Smooth muscle cell (in vitro differentiated cells): ENCODE measurements at regions not wholly inside any gene's neighbourhood (a gene's known extent, or its start where the extent isn't known, plus 50 kb on each side); places are given as distances from the start of the nearest gene placed in this dataset.

ENCODE experiments used
- DNase-seq: peaks from one replicate; lab custom pipeline; 2025; ENCODE audit not compliant: unreplicated experiment; lab: John Stamatoyannopoulos, UW
- H2AFZ ChIP-seq: fragments of 200-600 bp; sonication (generic); 2 replicates; pipeline ENCODE4 v1.6.0; 2016; ENCODE audit warnings: antibody characterized with exemption, low read depth, mild to moderate bottlenecking
- H3F3A ChIP-seq: fragments of 200-600 bp; sonication (generic); 2 replicates; pipeline ENCODE4 v1.6.0; 2017; ENCODE audit warnings: antibody characterized with exemption, low read depth
- H3K27ac ChIP-seq: fragments of 200-600 bp; sonication (generic); 2 replicates; pipeline ENCODE4 v1.5.1; 2016; ENCODE audit warnings: low read depth, mild to moderate bottlenecking
- H3K27me3 ChIP-seq: fragments of 200-600 bp; sonication (generic); 2 replicates; pipeline ENCODE4 v1.6.1; 2016; ENCODE audit warnings: low read depth, mild to moderate bottlenecking
- H3K36me3 ChIP-seq: fragments of 200-600 bp; sonication (generic); 2 replicates; pipeline ENCODE4 v1.5.1; 2016; ENCODE audit warnings: low read depth
- H3K4me1 ChIP-seq: fragments of 200-600 bp; sonication (generic); 2 replicates; pipeline ENCODE4 v1.5.1; 2016; ENCODE audit warnings: low read depth
- H3K4me2 ChIP-seq: fragments of 200-600 bp; sonication (generic); 2 replicates; pipeline ENCODE4 v1.6.0; 2016; ENCODE audit warnings: mild to moderate bottlenecking
- H3K4me3 ChIP-seq: fragments of 200-600 bp; sonication (generic); 2 replicates; pipeline ENCODE4 v1.5.1; 2016; ENCODE audit warnings: mild to moderate bottlenecking
- H3K79me2 ChIP-seq: fragments of 200-600 bp; sonication (generic); 2 replicates; pipeline ENCODE4 v1.6.0; 2016; ENCODE audit warnings: low read depth, mild to moderate bottlenecking
- H3K9ac ChIP-seq: fragments of 200-600 bp; sonication (generic); 2 replicates; pipeline ENCODE4 v1.6.0; 2016; ENCODE audit warnings: low read depth
- H3K9me3 ChIP-seq: fragments of 200-600 bp; sonication (generic); replicated peaks from 2 replicates; pipeline ENCODE4 v1.5.1; 2016; ENCODE audit warnings: low read depth
- H4K20me1 ChIP-seq: fragments of 200-600 bp; sonication (generic); 2 replicates; pipeline ENCODE4 v1.6.0; 2016; ENCODE audit warnings: low read depth
- WGBS: methylation state at CpG from one replicate; pipeline ENCODE4 v1.1.7; 2016; ENCODE audit warnings: low lambda C conversion rate; 5-methylcytosine and 5-hydroxymethylcytosine counted together
- TF ChIP-seq, protein P1 (sequence below): fragments of 200-600 bp; sonication (generic); IDR thresholded peaks from 2 replicates; pipeline ENCODE4 v1.5.1; 2017; ENCODE audit warnings: borderline replicate concordance, mild to moderate bottlenecking, antibody characterized with exemption; ENCODE audit not compliant: insufficient read depth, poor library complexity, severe bottlenecking

DNA sequence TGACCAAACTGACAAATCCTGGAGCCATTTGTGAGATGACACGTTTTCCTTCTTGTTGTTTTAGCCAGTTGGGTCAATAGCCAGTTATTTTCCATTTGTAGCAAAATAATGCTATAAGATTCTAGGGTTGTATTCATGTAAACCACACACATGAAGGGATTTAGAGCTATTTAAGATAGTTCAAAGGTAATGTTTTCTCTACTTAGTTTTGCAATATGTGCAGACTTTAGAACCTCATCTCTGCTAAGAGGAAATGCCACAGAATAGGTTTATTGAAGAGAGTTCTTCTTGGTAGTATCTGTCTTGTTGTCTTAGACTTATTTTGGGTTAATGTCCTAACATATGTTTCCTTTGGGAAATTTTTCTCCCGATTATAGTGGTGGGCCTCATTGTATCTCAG is 213.5 kb upstream of the RIMS1 start:
- Histone ChIP-seq H3K9ac (no peak overlapping the region), H3K27ac (no peak overlapping the region), H3K9me3 (no peaks in the 10 kb centered on the region), H3K4me3 (no peak overlapping the region), H3K4me2 (no peak overlapping the region), H3F3A (no peaks in the 10 kb centered on the region), H3K36me3 (no peaks in the 10 kb centered on the region), H3K79me2 (no peaks in the 10 kb centered on the region), H2AFZ (no peak overlapping the region), H4K20me1 (no peaks in the 10 kb centered on the region), H3K27me3 (no peaks in the 10 kb centered on the region), H3K4me1 (no peaks in the 10 kb centered on the region)
- TF ChIP-seq, protein P1, sequence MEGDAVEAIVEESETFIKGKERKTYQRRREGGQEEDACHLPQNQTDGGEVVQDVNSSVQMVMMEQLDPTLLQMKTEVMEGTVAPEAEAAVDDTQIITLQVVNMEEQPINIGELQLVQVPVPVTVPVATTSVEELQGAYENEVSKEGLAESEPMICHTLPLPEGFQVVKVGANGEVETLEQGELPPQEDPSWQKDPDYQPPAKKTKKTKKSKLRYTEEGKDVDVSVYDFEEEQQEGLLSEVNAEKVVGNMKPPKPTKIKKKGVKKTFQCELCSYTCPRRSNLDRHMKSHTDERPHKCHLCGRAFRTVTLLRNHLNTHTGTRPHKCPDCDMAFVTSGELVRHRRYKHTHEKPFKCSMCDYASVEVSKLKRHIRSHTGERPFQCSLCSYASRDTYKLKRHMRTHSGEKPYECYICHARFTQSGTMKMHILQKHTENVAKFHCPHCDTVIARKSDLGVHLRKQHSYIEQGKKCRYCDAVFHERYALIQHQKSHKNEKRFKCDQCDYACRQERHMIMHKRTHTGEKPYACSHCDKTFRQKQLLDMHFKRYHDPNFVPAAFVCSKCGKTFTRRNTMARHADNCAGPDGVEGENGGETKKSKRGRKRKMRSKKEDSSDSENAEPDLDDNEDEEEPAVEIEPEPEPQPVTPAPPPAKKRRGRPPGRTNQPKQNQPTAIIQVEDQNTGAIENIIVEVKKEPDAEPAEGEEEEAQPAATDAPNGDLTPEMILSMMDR, result no peak
- WGBS, result 90% methylated on average over 2 of the region's 2 CpGs
- no peak for DNase-seq

DNA sequence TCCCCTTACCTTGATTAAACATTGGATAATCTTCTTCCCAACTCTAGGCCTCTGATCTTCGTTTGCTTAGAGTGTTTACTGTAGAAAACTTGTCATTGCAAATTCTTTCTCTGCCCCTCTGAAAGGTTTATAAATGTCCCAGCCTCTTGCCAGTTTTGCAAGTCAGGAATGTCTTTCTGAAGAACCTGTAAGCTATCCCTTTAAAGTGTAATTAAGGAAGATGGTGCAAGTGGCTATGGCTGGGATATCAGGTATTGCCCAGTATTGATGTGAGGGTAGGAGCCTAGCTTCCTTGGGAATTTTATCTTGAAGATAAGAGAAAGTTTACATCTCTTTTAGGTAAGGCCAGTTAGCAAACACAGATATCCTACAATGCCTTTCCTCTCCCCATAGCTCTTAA is 211.0 kb upstream of the RIMS1 start:
- Histone ChIP-seq H3K4me1 (no peaks in the 10 kb centered on the region), H3F3A (no peaks in the 10 kb centered on the region), H3K4me2 (no peak overlapping the region), H3K9me3 (no peaks in the 10 kb centered on the region), H3K79me2 (no peaks in the 10 kb centered on the region), H3K9ac (no peak overlapping the region), H4K20me1 (no peaks in the 10 kb centered on the region), H3K27ac (no peak overlapping the region), H3K4me3 (no peak overlapping the region), H2AFZ (no peak overlapping the region), H3K27me3 (no peaks in the 10 kb centered on the region), H3K36me3 (no peaks in the 10 kb centered on the region)
- TF ChIP-seq, protein P1, result no peak
- WGBS, result 56% methylated on average over 1 of the region's 1 CpG
- DNase-seq, result no peak

DNA sequence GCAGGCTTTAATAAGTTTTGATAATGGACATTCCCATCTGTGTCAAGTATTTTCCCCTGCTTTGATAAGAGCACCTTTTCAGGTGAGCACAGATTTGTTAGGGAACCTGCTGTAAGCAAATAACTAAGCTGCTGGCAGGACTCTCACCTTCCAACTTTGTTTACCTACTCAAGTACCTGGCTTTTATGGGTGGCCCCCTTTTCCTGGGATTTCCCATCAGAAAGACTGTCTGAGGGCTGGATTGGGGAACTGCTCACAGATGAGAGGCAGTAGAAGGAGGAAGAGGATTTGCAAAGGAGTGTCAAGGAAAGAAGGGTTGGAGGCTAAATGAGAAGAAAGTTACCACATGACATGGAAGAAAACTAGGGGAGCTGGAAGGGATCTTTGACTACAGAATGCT is 210.1 kb upstream of the RIMS1 start:
- Histone ChIP-seq H3K4me1 (no peaks in the 10 kb centered on the region), H3K79me2 (no peaks in the 10 kb centered on the region), H3K4me2 (no peak overlapping the region), H3K4me3 (no peak overlapping the region), H3K36me3 (no peaks in the 10 kb centered on the region), H3K9me3 (no peaks in the 10 kb centered on the region), H3K27ac (no peak overlapping the region), H3F3A (no peaks in the 10 kb centered on the region), H2AFZ (no peak overlapping the region), H4K20me1 (no peaks in the 10 kb centered on the region), H3K9ac (no peak overlapping the region), H3K27me3 (no peaks in the 10 kb centered on the region)
- TF ChIP-seq, protein P1, result no peak
- no peak for DNase-seq

DNA sequence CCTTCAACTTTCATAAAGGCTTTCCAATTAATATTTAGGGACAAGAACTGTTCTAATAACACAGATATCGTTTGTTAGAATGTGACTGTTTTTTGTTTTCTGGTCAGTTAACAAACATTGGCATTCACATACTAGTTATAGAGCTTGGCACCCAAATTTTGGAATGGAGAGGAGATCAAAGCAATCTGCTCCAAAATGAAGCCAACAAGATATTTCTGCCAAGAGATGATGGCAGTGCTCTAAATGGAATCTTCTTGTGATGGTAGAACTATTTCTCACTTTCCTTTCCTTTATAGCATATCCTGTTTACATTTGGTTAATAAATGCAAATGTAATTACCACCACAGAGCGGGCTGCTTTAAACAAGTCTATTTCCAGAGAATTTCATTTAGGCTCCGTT is 208.3 kb upstream of the RIMS1 start:
- no peak for DNase-seq
- H3K4me1 ChIP-seq, result no peaks in the 10 kb centered on the region
- no peaks in the 10 kb centered on the region for H4K20me1 ChIP-seq
- H3K79me2 ChIP-seq, result no peaks in the 10 kb centered on the region
- H3K9me3 ChIP-seq, result no peaks in the 10 kb centered on the region
- no peak overlapping the region for H3K4me2 ChIP-seq
- H2AFZ ChIP-seq, result no peak overlapping the region
- TF ChIP-seq, protein P1, result no peak
- no peaks in the 10 kb centered on the region for H3F3A ChIP-seq
- H3K27me3 ChIP-seq, result no peaks in the 10 kb centered on the region
- H3K9ac ChIP-seq, result no peak overlapping the region
- H3K27ac ChIP-seq, result no peak overlapping the region
- H3K36me3 ChIP-seq, result no peaks in the 10 kb centered on the region
- no peak overlapping the region for H3K4me3 ChIP-seq
- WGBS, result 85% methylated on average over 3 of the region's 3 CpGs
